Kidney tubule cell (primary cell): ENCODE measurements at regions not wholly inside any gene's neighbourhood (a gene's known extent, or its start where the extent isn't known, plus 50 kb on each side); places are given as distances from the start of the nearest gene placed in this dataset.
"Not testable (repeated sequence)": the region's sequence is repeated elsewhere in the genome, so short reads cannot be mapped to it uniquely, and the experiment has no call there.

Experiments
- DNase-seq: peaks from one replicate; pipeline ENCODE4 v3.0.0-alpha.2; 2018; ENCODE audit warnings: low spot score

DNA sequence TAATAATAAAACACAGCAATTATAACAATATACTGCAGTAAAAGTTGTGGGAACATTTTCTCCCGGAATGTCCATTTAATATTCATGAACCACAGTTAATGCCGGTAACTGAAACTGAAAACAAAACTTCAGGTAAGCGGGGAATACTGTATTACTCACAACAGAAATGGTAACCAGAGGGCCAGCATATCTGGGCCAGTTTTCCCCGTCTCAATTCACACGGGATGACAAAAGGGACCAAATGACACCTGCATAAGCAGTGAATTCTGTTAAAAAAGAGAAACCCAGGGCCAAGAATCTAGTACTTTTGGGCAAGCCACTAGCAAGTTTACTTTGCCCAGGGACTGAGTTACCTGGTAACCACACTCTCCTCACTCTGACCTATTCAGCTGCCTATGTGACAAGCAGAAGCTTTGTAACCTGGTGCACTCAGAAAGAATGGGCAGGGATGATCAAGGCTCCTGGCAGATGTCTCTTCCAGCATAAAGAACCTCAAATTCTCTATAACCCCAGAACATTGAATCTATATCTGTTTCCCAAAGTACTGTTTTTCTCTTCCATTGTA, 1171.2 kb downstream of the DIAPH3 start:
- peak; percentile 43 for DNase-seq

DNA sequence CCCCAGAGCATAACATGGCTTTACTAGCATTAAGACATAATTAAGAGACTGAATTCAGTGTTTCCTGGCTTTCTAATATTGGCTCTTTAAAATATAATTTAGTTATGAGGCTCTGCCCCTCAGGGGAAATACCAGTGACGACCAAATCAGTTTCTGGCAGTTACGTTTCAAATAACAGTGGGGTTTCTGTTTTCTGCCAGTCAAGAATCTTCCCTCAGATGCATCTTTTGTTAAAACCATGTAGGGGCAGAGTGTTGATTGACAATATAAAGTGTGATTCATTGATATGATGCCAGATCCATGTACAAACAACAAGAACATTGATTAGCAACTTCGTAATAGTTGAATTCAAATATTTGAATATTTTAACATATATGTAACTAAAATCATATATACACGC, 1169.7 kb downstream of the DIAPH3 start:
- DNase-seq = no peak

DNA sequence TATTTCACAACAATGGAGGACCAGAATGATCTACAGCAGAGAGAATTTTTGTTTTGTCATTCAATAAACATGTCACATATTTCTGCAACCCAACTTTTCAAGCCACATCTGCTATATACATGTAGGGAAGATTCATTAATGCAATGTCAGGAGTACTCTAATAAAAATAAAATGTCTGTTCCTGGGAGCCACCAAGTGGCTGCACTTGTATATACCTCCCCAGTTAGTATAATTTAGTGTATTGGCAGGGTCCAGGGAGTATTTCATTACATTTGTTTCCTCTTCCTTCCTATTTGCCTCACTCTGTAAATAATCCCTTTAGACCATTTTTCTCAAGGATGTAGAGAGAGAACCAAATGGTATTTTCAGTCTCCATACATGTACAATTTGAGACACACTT, 1169.0 kb downstream of the DIAPH3 start:
- peak; percentile 8 for DNase-seq

DNA sequence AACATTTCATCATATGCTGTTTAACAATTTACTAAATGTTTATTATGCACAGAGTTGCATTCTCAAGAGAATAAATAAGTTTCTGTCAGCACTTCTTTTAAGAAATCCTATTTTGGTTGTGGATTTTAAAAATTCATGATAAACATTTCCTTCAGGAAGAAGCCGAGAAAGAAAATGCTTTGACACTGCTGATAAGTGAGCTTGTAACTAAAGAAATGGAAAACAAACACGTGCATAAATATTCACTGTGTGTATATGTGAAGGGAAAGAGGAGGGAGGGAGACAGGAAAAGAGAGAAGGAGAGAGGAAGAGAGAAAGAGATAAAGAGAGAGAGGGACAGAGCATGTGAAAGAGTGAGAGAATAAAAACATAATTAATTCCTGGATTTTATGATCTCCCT, 1165.0 kb downstream of the DIAPH3 start:
- no peak for DNase-seq

GRCh38 chr13:58999851-59000250, 1163.9 kb downstream of the DIAPH3 start:
- DNase-seq = no peak

GRCh38 chr13:59000770-59001169, 1163.0 kb downstream of the DIAPH3 start:
- DNase-seq = no peak

GRCh38 chr13:59012731-59013130, 1151.0 kb downstream of the DIAPH3 start:
- DNase-seq = peak; percentile 31

DNA sequence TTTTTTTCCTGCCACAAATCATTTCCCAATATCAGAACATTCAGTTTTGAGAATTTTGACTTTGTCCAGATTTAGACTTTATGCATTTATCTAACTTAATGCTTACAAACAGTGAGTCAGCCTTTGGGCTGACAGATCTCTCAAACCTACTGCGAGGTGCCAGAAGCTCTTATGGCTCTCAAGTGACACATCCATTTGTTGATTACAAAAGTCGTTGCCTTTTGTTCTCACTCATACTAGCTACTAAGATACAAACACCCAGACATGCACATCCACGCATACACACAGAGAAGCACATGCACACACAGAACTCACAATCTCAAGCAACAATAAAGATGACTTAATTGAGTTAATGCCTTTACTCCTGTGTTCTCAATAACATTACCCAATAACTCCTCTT, 1147.5 kb downstream of the DIAPH3 start:
- DNase-seq = no peak

DNA sequence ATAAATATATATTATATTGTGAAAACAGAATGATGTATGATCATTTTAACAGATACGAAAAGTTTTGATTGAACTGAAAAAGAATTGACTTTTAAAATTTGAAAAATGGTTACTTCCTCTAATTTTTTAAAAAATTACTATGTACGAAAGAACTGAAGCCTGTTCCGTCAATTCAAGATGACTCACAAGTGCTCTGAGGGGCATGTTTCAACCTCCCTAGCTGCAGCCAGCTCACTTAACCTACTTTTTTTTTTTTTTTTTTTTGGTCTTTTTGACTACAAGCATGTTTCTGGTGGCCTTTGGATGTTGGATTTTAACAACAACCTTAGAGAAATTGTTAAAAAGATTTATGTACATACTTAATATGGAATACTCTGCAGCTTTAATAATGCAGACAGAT, 1139.3 kb downstream of the DIAPH3 start:
- DNase-seq = no peak

GRCh38 chr13:59034198-59034597, 1129.5 kb downstream of the DIAPH3 start:
- no peak for DNase-seq

- DNase-seq = peak; percentile 26
Measured at GRCh38 chr13:59038824-59039223, 1124.9 kb downstream of the DIAPH3 start.

GRCh38 chr13:59043016-59043415, 1120.7 kb downstream of the DIAPH3 start:
- no peak for DNase-seq

DNA sequence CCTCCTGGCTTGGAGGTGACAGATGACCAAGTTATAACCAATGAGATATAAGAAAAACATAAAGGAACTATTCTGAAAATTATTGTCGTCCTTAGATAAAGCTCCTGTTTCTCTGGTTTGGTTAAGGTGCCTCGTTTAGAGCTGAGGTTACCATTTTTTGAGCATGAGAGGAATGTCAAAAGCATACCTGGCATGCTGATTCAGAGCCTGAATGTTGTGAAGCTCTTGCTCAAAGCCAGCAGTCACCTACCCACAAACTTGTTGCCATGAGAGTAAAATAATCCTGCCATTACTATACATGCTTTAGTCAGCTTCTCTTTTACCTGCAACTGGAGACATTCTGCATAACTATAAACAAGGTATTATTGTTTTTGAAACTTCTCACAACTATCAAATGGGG, 1116.2 kb downstream of the DIAPH3 start:
- peak; percentile 57 for DNase-seq

- no peak for DNase-seq
Measured at GRCh38 chr13:59061621-59062020, 1102.1 kb downstream of the DIAPH3 start.

- no peak for DNase-seq
Measured at GRCh38 chr13:59064042-59064441, 1099.7 kb downstream of the DIAPH3 start.

- not testable (repeated sequence) for DNase-seq
Measured at GRCh38 chr13:59076386-59076785, 1087.3 kb downstream of the DIAPH3 start.

GRCh38 chr13:59086147-59086546, 1077.6 kb downstream of the DIAPH3 start:
- DNase-seq = peak; percentile 85

DNA sequence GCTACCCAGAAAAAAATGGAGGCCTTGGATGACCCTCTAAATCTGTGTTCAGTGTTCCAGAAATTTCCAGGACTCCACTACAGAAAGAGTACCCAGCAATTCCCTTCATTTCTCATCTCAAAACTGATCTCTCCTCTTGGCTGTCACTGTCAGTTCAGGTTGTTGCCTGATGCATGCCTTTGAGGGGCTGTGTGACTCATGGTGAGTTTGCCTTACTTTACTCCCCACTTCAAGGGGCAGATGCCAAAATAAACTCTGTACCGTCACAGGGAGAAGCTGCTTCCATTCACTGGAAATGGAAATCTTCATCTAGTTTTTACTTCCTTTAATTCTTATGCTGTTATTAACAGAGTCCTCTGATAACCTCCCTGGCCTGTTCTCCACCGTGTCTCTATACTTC, 1075.0 kb downstream of the DIAPH3 start:
- peak; percentile 10 for DNase-seq

DNA sequence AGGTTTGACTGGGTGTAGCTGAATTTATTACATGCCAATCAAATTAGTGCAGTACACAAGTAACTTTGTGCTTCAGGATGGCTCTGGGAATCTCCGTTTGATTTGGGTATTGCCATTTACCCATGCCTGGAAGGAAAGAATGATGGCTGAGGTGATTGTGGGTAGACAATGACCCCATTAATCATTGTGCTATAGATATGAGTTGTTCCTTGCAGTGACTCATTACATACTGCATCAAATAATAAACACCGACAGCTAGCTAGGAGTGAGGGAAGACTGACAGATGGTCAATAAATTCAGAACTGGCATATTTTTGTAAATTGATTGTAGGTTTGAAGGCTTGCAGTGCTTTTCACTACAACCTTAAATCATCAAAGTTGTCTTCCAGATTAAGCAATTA, 1069.5 kb downstream of the DIAPH3 start:
- no peak for DNase-seq

- DNase-seq = no peak
Measured at GRCh38 chr13:59099182-59099974, 1064.3 kb downstream of the DIAPH3 start.

- no peak for DNase-seq
Measured at GRCh38 chr13:59103004-59103768, 1060.5 kb downstream of the DIAPH3 start.

- peak; percentile 40 for DNase-seq
Measured at GRCh38 chr13:59111751-59112171, 1052.0 kb downstream of the DIAPH3 start.

- DNase-seq = peak; percentile 80
Measured at GRCh38 chr13:59112221-59112718, 1051.5 kb downstream of the DIAPH3 start.
